Left ventricle myocardium inferior (tissue), 1 donor: ENCODE measurements at regions not wholly inside any gene's neighbourhood (a gene's known extent, or its start where the extent isn't known, plus 50 kb on each side); places are given as distances from the start of the nearest gene placed in this dataset.

Experiments
- DNase-seq: peaks from one replicate; pipeline ENCODE4 v3.0.0-alpha.2; 2020
- H3K27ac ChIP-seq: fragments of 200-600 bp; replicated peaks from 2 replicates; pipeline ENCODE4 v1.8.0; 2021
- H3K27me3 ChIP-seq: fragments of 200-600 bp; 2 replicates; pipeline ENCODE4 v1.8.0; 2021; ENCODE audit warnings: low read depth
- H3K36me3 ChIP-seq: fragments of 200-600 bp; 2 replicates; pipeline ENCODE4 v1.8.0; 2021
- H3K4me1 ChIP-seq: fragments of 200-600 bp; 2 replicates; pipeline ENCODE4 v1.8.0; 2021
- H3K4me3 ChIP-seq: fragments of 200-600 bp; 2 replicates; pipeline ENCODE4 v1.8.0; 2021; ENCODE audit warnings: mild to moderate bottlenecking, moderate library complexity
- H3K9me3 ChIP-seq: fragments of 200-600 bp; replicated peaks from 2 replicates; pipeline ENCODE4 v1.8.0; 2021
- intact Hi-C: fragments of 100-400 bp; cut with micrococcal nuclease; formaldehyde crosslinking; loops from one replicate; pipeline ENCODE4 v1.11.0; 2022
- TF ChIP-seq, protein P1 (sequence below): fragments of 200-600 bp; IDR thresholded peaks from 2 replicates; pipeline ENCODE4 v1.8.0; 2021; ENCODE audit warnings: antibody characterized with exemption, mild to moderate bottlenecking, borderline replicate concordance
- donor health status: DM: no; HTN: yes; CAD: no; lungs with severe emphysema.

DNA sequence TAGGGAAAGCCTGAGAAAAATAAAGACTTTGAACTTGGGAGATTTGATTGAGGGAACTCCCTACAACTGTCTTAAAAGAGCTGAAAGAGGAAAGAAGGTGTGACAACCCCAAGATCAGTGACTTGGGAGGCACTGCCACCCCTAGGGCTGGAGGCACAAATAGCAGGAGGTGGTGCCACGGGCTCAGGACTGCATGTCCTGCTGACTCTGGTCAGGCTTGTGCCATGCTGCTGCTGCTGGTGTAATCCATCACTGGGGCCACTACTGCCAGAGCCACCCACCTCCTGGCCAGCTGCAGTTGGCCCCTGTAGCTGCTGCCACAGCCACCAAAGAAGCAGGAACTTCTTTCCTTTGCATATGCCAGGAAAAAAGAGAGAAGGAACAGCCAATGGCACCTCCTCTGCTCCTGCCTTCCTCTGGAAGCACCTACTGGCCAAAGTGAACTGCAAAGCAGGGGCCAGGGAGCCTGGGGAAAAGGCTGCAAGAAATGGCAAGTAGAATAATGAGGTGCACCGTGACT is 730.3 kb downstream of the PTPRU start:
- Histone ChIP-seq H3K4me1 (no peaks in the 10 kb centered on the region), H3K9me3 (no peaks in the 10 kb centered on the region), H3K27me3 (peaks cover 96% of the 10 kb centered on the region), H3K27ac (no peak overlapping the region), H3K4me3 (no peak overlapping the region), H3K36me3 (no peaks in the 10 kb centered on the region)
- no peak for DNase-seq
- intact Hi-C loops = no loop called here
- TF ChIP-seq, protein P1, sequence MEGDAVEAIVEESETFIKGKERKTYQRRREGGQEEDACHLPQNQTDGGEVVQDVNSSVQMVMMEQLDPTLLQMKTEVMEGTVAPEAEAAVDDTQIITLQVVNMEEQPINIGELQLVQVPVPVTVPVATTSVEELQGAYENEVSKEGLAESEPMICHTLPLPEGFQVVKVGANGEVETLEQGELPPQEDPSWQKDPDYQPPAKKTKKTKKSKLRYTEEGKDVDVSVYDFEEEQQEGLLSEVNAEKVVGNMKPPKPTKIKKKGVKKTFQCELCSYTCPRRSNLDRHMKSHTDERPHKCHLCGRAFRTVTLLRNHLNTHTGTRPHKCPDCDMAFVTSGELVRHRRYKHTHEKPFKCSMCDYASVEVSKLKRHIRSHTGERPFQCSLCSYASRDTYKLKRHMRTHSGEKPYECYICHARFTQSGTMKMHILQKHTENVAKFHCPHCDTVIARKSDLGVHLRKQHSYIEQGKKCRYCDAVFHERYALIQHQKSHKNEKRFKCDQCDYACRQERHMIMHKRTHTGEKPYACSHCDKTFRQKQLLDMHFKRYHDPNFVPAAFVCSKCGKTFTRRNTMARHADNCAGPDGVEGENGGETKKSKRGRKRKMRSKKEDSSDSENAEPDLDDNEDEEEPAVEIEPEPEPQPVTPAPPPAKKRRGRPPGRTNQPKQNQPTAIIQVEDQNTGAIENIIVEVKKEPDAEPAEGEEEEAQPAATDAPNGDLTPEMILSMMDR = no peak

DNA sequence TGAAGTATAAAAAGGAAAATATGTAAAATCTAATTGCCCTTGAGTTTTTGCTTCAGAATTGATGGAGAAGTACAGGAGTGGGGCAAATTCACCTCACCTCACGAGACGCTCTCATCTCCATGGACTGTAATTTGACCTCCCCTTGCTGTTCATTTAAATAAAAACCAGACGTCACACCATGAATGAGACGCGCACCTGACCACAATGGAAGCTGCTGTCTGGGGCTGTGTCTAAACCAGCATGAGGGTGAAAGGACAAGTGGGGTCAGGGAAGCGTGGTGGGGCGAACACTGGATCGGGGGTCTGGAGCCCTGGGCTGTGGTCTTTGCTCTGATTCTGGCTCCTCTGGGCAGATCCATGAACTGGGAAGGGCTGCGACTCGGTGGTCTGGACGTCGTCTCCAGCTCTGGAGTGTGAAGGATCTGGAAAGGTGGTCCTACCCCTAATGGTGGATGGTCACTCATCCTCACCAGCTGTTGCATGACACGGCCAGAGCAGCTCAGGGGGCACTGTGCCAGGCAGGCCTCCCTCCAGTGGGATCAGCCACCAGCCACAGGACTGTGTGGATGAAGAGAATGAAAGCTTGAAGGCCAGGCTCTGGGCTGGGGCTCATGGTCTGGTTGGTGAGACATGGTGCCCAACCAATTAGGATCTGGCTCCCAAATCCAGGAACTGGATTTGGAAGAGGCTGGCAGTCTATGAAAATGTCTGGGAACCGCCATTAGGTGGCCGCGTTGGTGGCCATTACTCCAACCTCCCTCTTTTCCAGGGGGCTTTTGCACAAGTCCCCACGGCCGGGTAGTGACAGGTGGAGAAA is 728.6 kb downstream of the PTPRU start:
- no peak overlapping the region for H3K27ac ChIP-seq
- H3K36me3 ChIP-seq = no peaks in the 10 kb centered on the region
- TF ChIP-seq, protein P1 = no peak
- intact Hi-C loops = no loop called here
- peaks cover 96% of the 10 kb centered on the region for H3K27me3 ChIP-seq
- no peak for DNase-seq
- H3K4me3 ChIP-seq = no peak overlapping the region
- H3K9me3 ChIP-seq = no peaks in the 10 kb centered on the region
- H3K4me1 ChIP-seq = no peaks in the 10 kb centered on the region

DNA sequence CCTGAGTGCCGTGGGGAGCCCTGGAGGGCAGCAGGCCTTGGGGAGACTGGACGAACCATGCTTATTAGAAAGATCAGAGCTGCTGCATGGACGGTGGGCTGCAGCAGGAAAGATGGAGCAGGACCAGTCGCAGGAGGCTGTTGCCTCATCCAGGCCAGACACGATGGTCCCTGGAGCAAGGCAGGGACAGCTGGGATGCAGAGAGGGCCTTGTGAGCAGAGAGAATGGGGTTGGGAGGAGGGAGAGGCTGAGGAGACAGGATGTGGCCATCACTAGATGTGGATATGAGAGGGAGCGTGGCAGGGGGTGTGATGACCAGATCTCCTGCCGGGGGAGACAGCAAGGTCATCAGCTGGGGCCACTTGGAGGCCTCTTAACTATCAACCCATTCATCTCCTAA is 727.6 kb downstream of the PTPRU start:
- DNase-seq = no peak
- no peaks in the 10 kb centered on the region for H3K36me3 ChIP-seq
- no peak overlapping the region for H3K27ac ChIP-seq
- intact Hi-C loops = no loop called here
- TF ChIP-seq, protein P1 = no peak
- H3K27me3 ChIP-seq = peaks cover 93% of the 10 kb centered on the region
- no peaks in the 10 kb centered on the region for H3K9me3 ChIP-seq
- H3K4me1 ChIP-seq = no peaks in the 10 kb centered on the region
- no peak overlapping the region for H3K4me3 ChIP-seq

DNA sequence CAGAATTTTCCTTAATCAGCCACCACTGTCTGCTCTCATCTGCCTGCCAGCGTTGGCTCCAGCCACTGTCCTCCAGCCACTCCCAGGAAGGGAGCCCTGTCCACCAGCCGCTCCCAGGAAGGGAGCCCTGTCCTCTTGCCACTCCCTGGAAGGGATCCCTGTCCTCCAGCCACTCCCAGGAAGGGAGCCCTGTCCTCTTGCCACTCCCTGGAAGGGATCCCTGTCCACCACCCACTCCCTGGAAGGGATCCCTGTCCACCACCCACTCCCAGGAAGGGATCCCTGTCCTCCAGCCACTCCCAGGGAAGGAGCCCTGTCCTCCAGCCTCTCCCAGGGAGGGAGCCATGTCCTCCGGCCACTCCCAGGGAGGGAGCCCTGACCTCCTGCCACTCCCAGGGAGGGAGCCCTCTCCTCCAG is 726.5 kb downstream of the PTPRU start:
- Histone ChIP-seq H3K36me3 (no peaks in the 10 kb centered on the region), H3K4me3 (no peak overlapping the region), H3K4me1 (no peaks in the 10 kb centered on the region), H3K9me3 (no peaks in the 10 kb centered on the region), H3K27ac (no peak overlapping the region), H3K27me3 (peaks cover 92% of the 10 kb centered on the region)
- intact Hi-C loops = no loop called here
- TF ChIP-seq, protein P1 = no peak
- DNase-seq = no peak

DNA sequence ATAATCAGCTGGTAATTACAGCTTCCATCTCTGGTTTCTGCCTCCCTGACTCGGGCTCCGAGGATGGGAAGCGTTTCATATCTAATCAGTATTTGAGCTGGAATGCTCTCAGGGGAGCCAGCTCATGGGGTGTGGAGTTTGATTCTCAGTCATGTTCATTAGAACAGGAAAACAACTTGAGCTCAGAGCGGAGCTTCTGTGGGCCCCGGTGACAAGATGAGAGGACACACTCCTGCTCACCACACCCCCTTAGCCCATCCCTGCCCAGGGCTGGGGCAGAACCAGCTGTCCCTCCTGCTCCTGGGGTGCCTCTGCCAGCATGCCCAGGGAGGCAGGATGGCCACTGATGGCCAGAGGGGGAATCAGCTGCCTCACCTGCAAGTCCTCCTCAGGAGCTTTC is 726.0 kb downstream of the PTPRU start:
- no peak for DNase-seq
- intact Hi-C loops = no loop called here
- no peak overlapping the region for H3K4me3 ChIP-seq
- H3K9me3 ChIP-seq = no peaks in the 10 kb centered on the region
- TF ChIP-seq, protein P1 = no peak
- no peaks in the 10 kb centered on the region for H3K4me1 ChIP-seq
- H3K27me3 ChIP-seq = peaks cover 87% of the 10 kb centered on the region
- no peaks in the 10 kb centered on the region for H3K36me3 ChIP-seq
- H3K27ac ChIP-seq = no peak overlapping the region
